HCT116 (cell line): ENCODE measurements at regions not wholly inside any gene's neighbourhood (a gene's known extent, or its start where the extent isn't known, plus 50 kb on each side); places are given as distances from the start of the nearest gene placed in this dataset.

Source experiments
- ATAC-seq: fragments of 200-7000 bp; cut with Tn5 transposase; 2 replicates; pipeline ENCODE4 v1.9.1; 2020; ENCODE audit warnings: mild to moderate bottlenecking, moderate library complexity
- BruUV-seq: library from RNA; stranded (reverse); fragments of 400-500 nt; replicated peaks from 2 replicates; lab custom pipeline; 2021; lab: Mats Ljungman, UMichigan
- CTCF ChIA-PET: fragments of 300-600 bp; sonication (Branson Sonifier 250); formaldehyde crosslinking; loops from one replicate; lab custom pipeline; 2021; ENCODE audit warnings: antibody characterized with exemption; lab: Charles Lee
- POLR2A ChIA-PET: fragments of 300-600, 350-600 bp; sonication (Branson Sonifier 250); formaldehyde crosslinking; loops from one replicate; lab custom pipeline; 2021; ENCODE audit warnings: antibody characterized with exemption; lab: Charles Lee
- RAD21 ChIA-PET, 2 experiments: fragments of 300-600 bp; sonication (Branson Sonifier 250); formaldehyde crosslinking; loops; one replicate each; lab custom pipeline; 2023; ENCODE audit warnings: low total read pairs in 2 of 2; ENCODE audit not compliant: uncharacterized antibody in 2 of 2, unreplicated experiment in 2 of 2, low non-redundant PET in 1 of 2; lab: Charles Lee
- DNase-seq: peaks from one replicate; pipeline ENCODE4 v3.0.0-alpha.2; 2010; ENCODE audit warnings: low read depth, low spot score
- H2AFZ ChIP-seq: fragments of 200-600 bp; shearing (Covaris generic), sonication (generic); 2 replicates; pipeline ENCODE4 v1.6.1; 2017; ENCODE audit warnings: low read depth, mixed run types, mixed read lengths, antibody characterized with exemption, low read length; ENCODE audit not compliant: poor library complexity, severe bottlenecking
- H3K27ac ChIP-seq: 2 replicates; pipeline ENCODE4 v1.5.1; 2012; ENCODE audit warnings: low read depth, low read length
- H3K27me3 ChIP-seq: fragments of 200-600 bp; sonication (generic); 2 replicates; pipeline ENCODE4 v1.6.1; 2016; ENCODE audit warnings: mixed run types, low read length, mixed read lengths; ENCODE audit not compliant: insufficient read depth
- H3K36me3 ChIP-seq, 2 experiments: fragments of 200-500 bp in 1 of 2; fragments of 200-600 bp in 1 of 2; sonication (Bioruptor generic) in 1 of 2; sonication (generic) in 1 of 2; 2 replicates each; pipeline versions ENCODE4 v1.5.1 to v1.6.1; 2014 to 2016; ENCODE audit warnings: low read length in 2 of 2, inconsistent platforms in 1 of 2, mixed read lengths in 1 of 2, mixed run types in 1 of 2; ENCODE audit not compliant: insufficient read depth in 2 of 2, control insufficient read depth in 1 of 2
- H3K4me1 ChIP-seq, 2 experiments: fragments of 200-600 bp in 1 of 2; sonication (generic) in 1 of 2; 2 replicates each; pipeline versions ENCODE4 v1.5.1 to v1.6.1; 2012 to 2017; ENCODE audit warnings: low read length in 2 of 2, inconsistent platforms in 1 of 2, mild to moderate bottlenecking in 1 of 2, mixed read lengths in 1 of 2, mixed run types in 1 of 2, moderate library complexity in 1 of 2; ENCODE audit not compliant: insufficient read depth in 2 of 2, control insufficient read depth in 1 of 2
- H3K4me2 ChIP-seq: fragments of 200-600 bp; sonication (generic); 2 replicates; pipeline ENCODE4 v1.6.1; 2017; ENCODE audit warnings: mixed run types, low read length, mixed read lengths
- H3K4me3 ChIP-seq, 2 experiments: fragments of 200-600 bp in 1 of 2; sonication (generic) in 1 of 2; replicated peaks in 1 of 2; 2 replicates each; pipeline ENCODE4 v1.5.1; 2011 to 2016; ENCODE audit warnings: low read length in 2 of 2, control low read depth in 1 of 2, low read depth in 1 of 2, mild to moderate bottlenecking in 1 of 2, mixed read lengths in 1 of 2, mixed run types in 1 of 2
- H3K79me2 ChIP-seq: fragments of 200-600 bp; sonication (generic); 2 replicates; pipeline ENCODE4 v1.6.1; 2017; ENCODE audit warnings: mild to moderate bottlenecking, mixed run types, low read length, moderate library complexity, mixed read lengths; ENCODE audit not compliant: insufficient read depth
- H3K9ac ChIP-seq: fragments of 200-600 bp; sonication (generic); 2 replicates; pipeline ENCODE4 v1.6.1; 2016; ENCODE audit warnings: low read length, mixed read lengths
- H3K9me2 ChIP-seq: fragments of 200-600 bp; sonication (generic), shearing (Covaris generic); 2 replicates; pipeline ENCODE4 v1.6.1; 2017; ENCODE audit warnings: mixed run types, mild to moderate bottlenecking, moderate library complexity; ENCODE audit not compliant: insufficient read depth
- H3K9me3 ChIP-seq, 2 experiments: fragments of 200-500 bp in 1 of 2; fragments of 200-600 bp in 1 of 2; sonication (Bioruptor generic) in 1 of 2; sonication (generic) in 1 of 2; 2 replicates each; pipeline ENCODE4 v1.6.1; 2014 to 2017; ENCODE audit warnings: low read length in 2 of 2, mixed read lengths in 2 of 2, inconsistent platforms in 1 of 2, low read depth in 1 of 2, mild to moderate bottlenecking in 1 of 2, mixed run types in 1 of 2, moderate library complexity in 1 of 2; ENCODE audit not compliant: control insufficient read depth in 1 of 2, insufficient read depth in 1 of 2
- H4K20me1 ChIP-seq: fragments of 200-600 bp; sonication (generic), shearing (Covaris generic); 2 replicates; pipeline ENCODE4 v1.6.1; 2017; ENCODE audit warnings: mixed run types, mild to moderate bottlenecking, moderate library complexity; ENCODE audit not compliant: insufficient read depth
- CEBPB ChIP-seq: IDR thresholded peaks from 2 replicates; pipeline ENCODE4 v1.6.1; 2012; ENCODE audit warnings: low read depth
- EZH2 ChIP-seq: fragments of 200-600 bp; sonication (generic); IDR thresholded peaks from 2 replicates; pipeline ENCODE4 v1.6.1; 2017; ENCODE audit warnings: antibody characterized with exemption, mixed run types
- EZH2phosphoT487 ChIP-seq: fragments of 200-600 bp; IDR thresholded peaks from 2 replicates; pipeline ENCODE4 v1.6.1; 2018; ENCODE audit warnings: antibody characterized with exemption, borderline replicate concordance
- FOSL1 ChIP-seq: IDR thresholded peaks from 2 replicates; pipeline ENCODE4 v1.6.1; 2012; ENCODE audit warnings: low read depth
- RAD21 ChIP-seq: IDR thresholded peaks from 2 replicates; pipeline ENCODE4 v1.6.1; 2012; ENCODE audit warnings: low read depth, mild to moderate bottlenecking
- TCF7L2 ChIP-seq: IDR thresholded peaks from 2 replicates; pipeline ENCODE4 v1.7.0; 2011; ENCODE audit warnings: borderline replicate concordance, inconsistent platforms; ENCODE audit not compliant: insufficient read depth, insufficient read length; ENCODE audit errors: extremely low read depth
- ZFX ChIP-seq: fragments of 450-650 bp; IDR thresholded peaks from 2 replicates; pipeline ENCODE4 v1.6.1; 2017
- intact Hi-C: fragments of 100-400 bp; cut with micrococcal nuclease; formaldehyde crosslinking; loops from 2 replicates; pipeline ENCODE4 v1.10.0; 2022
- TF ChIP-seq, protein P1 (sequence below): IDR thresholded peaks from 2 replicates; pipeline ENCODE4 v1.6.1; 2012
- TF ChIP-seq, protein P2 (sequence below): IDR thresholded peaks from 2 replicates; pipeline ENCODE4 v1.6.1; 2011; ENCODE audit warnings: mild to moderate bottlenecking, low read length, moderate library complexity; ENCODE audit not compliant: insufficient replicate concordance; ENCODE audit errors: extremely low read depth

DNA sequence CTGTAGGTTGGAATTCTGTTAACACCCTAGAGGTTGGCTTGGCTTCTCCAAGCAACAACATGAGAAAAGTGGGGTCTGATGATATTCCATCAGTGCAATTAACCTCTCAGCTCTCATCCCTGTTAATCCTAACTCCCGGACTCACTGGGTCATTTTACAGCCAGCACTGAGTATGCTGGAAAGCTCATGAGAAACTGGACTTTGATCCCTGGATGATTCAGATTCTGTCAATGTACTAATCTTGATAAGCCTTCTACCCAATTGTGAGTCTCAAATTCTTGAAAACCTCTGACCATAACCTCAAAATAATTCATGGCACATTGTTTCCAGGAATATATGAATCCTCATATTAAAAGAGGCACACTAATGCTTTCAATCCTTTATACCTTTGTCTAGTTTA lies 244.3 kb upstream of the DCAF8L1 start:
- ChIA-PET RAD21 (no interaction called here), POLR2A (no interaction called here), CTCF (no interaction called here)
- no TSS peak for BruUV-seq
- intact Hi-C loops: no loop called here
- no peaks in the 10 kb centered on the region for H3K79me2 ChIP-seq
- no peaks in the 10 kb centered on the region for H3K9me3 ChIP-seq
- peaks cover 0 to 3% of the 10 kb centered on the region in 2 experiments; a peak in 1 of 4 replicates for H3K4me1 ChIP-seq
- TF ChIP-seq ZFX (no peak), TCF7L2 (no peak), RAD21 (no peak), CEBPB (no peak), FOSL1 (no peak), EZH2phosphoT487 (no peak)
- TF ChIP-seq, protein P1, sequence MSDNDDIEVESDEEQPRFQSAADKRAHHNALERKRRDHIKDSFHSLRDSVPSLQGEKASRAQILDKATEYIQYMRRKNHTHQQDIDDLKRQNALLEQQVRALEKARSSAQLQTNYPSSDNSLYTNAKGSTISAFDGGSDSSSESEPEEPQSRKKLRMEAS: no peak
- TF ChIP-seq, protein P2, sequence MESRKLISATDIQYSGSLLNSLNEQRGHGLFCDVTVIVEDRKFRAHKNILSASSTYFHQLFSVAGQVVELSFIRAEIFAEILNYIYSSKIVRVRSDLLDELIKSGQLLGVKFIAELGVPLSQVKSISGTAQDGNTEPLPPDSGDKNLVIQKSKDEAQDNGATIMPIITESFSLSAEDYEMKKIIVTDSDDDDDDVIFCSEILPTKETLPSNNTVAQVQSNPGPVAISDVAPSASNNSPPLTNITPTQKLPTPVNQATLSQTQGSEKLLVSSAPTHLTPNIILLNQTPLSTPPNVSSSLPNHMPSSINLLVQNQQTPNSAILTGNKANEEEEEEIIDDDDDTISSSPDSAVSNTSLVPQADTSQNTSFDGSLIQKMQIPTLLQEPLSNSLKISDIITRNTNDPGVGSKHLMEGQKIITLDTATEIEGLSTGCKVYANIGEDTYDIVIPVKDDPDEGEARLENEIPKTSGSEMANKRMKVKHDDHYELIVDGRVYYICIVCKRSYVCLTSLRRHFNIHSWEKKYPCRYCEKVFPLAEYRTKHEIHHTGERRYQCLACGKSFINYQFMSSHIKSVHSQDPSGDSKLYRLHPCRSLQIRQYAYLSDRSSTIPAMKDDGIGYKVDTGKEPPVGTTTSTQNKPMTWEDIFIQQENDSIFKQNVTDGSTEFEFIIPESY: no peak
- no peak overlapping the region for H3K27ac ChIP-seq
- H3K4me3 ChIP-seq: no peak overlapping the region
- ATAC-seq (no peak), DNase-seq (peak; percentile 0)
- H3K9ac ChIP-seq: no peak overlapping the region
- H2AFZ ChIP-seq: no peak overlapping the region
- no peaks in the 10 kb centered on the region for H3K36me3 ChIP-seq
- no peak overlapping the region for H3K4me2 ChIP-seq
- H4K20me1 ChIP-seq: no peaks in the 10 kb centered on the region
- no peaks in the 10 kb centered on the region for H3K9me2 ChIP-seq
- no peaks in the 10 kb centered on the region for H3K27me3 ChIP-seq

DNA sequence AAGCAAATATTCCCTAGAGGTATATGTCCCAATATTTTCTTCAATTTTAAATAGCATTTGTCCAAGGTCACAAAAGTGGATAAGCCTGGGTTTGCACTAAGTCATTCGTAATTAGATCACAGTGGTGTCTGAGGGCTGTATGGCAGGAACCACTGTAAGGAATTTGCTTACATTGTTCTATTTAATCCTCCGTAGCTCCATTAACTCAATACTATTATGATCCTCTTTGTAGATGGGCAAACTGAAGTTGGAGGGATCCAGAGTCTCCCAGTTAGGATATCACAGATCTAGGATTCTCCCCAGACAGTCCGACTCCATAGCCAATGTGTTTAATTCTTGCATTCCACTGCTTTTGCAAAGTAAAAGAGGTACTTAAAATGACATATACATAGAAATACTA lies 242.7 kb upstream of the DCAF8L1 start:
- no peak overlapping the region for H3K9ac ChIP-seq

More for the DNA sequence above, 242.7 kb upstream of the DCAF8L1 start:
- intact Hi-C loops: no loop called here
- TF ChIP-seq CEBPB (no peak), EZH2 (no peak)
- TF ChIP-seq, protein P1: no peak
- Histone ChIP-seq H3K27me3 (no peaks in the 10 kb centered on the region), H2AFZ (no peak overlapping the region), H4K20me1 (no peaks in the 10 kb centered on the region), H3K27ac (no peak overlapping the region), H3K4me3 (no peak overlapping the region), H3K4me1 (peaks cover 0 to 3% of the 10 kb centered on the region in 2 experiments; a peak in 1 of 4 replicates), H3K9me3 (no peaks in the 10 kb centered on the region), H3K9me2 (no peaks in the 10 kb centered on the region), H3K36me3 (no peaks in the 10 kb centered on the region), H3K4me2 (no peak overlapping the region), H3K79me2 (no peaks in the 10 kb centered on the region)
- POLR2A ChIA-PET: no interaction called here
- CTCF ChIA-PET: no interaction called here
- ATAC-seq (no peak), DNase-seq (no peak)
- RAD21 ChIA-PET: no interaction called here
- no TSS peak for BruUV-seq
